HG02610 (cell line): ENCODE measurements at regions not wholly inside any gene's neighbourhood (a gene's known extent, or its start where the extent isn't known, plus 50 kb on each side); places are given as distances from the start of the nearest gene placed in this dataset.
"Not testable (repeated sequence)": the region's sequence is repeated elsewhere in the genome, so short reads cannot be mapped to it uniquely, and the experiment has no call there.

ENCODE experiments used
- ATAC-seq: cut with Tn5 transposase; IDR thresholded peaks from one replicate; pipeline ENCODE4 v1.9.1; 2021; ENCODE audit warnings: mild to moderate bottlenecking, moderate library complexity; ENCODE audit not compliant: unreplicated experiment

DNA sequence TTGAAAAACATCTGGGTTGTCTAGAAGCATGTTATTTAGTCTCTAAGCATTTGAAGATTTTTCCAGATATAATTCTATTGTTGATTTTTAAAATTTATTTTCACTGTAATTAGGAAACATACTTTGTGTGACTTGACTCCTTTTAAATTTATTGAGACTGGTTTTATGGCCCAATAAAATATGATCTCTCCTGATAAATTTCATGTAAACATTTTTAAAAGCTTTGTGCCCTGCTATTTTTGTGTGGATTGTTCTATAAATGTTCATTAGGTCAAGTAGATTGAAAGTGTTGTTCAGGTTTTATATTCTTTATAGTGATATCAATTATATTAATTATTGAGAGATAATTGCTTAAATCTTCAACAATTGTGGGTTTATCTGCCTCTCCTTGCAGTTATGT, 105.4 kb downstream of the RFX6 start:
- no peak for ATAC-seq

- no peak for ATAC-seq
These were observed 106.3 kb downstream of the RFX6 start for GRCh38 chr6:116983375-116983774.

DNA sequence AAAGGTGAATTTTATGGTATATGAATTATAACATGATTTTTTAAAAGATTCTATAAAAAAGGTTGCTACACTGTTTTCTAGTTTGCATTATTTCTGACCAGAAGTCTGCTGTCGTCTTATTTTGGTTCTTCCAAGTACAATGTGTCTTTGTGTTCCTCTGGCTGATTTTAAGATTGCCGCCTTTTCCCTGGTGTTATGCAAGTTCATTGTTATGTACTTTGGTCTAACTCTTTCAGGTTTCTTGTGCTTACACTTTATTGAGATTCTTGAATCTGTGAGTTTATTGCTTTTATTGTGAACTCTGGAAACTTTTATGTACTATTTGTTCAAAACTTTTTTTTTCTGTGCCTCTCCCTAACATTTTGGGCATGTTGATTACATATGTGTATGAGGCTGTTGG, 109.8 kb downstream of the RFX6 start:
- ATAC-seq: no peak

GRCh38 chr6:116990679-116991078, 113.6 kb downstream of the RFX6 start:
- no peak for ATAC-seq

DNA sequence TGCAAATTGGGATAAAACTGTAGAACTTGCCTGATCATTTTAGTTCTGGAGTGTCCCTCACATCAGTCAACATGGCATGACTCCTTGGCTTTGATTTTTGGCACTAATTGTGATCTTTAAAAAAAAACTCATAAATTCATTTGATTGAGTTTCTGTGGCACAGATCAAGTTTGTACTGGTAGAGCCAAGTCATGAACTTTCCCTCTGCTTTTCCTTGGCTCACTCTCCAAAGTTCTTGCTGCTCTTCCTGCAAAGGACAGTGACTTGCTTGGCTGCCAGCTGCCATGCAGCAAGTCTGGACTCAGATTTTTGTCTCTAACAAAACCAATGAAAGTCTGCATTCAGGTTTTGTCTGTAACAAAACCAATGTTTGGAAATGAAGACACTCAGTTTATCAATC, 115.5 kb downstream of the RFX6 start:
- ATAC-seq: no peak

- ATAC-seq: no peak
These were observed 117.4 kb downstream of the RFX6 start for GRCh38 chr6:116994447-116994846.

DNA sequence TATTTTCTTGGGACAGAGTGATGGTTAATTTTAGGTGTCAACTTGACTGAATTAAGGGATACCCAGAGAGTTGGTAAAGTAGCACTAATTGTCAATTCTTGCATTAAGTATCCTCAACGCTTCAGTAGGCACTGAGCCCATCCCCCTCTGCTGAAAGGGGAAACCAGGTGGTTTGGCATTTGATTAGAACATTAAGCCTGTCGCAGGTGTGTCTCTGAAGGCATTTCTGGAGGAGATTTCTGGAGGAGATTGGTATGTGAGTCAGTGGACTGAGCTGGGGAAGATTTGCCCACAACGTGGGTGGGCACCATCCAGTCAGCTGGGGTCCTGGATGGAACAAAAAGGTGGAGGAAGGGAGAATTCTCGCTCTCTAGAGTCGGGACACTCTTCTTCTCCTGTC, 119.8 kb downstream of the RFX6 start:
- no peak for ATAC-seq

DNA sequence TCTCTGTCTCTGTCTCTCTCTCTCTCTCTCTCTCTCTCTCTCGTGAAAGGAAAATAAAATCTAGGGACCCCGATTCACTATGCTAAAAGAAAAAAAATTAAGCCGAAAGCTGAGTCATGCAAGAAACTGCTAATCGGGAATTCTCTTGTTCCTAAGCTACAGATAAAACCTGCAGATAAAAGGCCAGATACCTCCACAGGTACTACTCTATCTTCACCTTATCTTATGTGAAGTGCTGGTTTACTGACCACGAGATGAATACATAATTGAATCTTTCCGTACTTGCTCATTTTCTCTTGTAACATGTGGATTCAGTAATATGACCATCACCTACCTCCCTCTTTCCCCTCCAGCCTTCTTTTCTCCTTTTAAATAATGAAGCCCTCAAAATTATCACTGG, 120.5 kb downstream of the RFX6 start:
- no peak for ATAC-seq

- ATAC-seq: no peak
These were observed 130.6 kb downstream of the RFX6 start for GRCh38 chr6:117007659-117008058.

DNA sequence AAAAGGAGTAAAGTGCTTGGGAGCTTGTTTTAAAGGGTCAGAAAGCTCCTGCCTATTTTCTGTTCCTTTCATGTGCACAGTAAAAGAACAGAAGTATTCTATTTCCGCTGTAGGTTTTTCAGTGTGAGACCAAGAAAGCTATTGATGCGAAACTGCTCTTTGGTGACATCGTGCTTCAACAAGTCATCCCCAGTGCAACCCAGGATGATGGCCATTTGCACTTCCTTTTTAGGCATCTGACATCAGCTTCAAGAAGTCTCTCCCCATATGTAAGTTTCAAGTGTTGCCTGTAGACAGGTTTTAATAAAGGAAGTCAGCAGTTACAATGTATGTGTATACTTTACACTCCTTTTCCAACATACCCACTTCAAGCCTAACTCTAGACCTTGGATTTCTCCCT, 131.6 kb downstream of the RFX6 start:
- ATAC-seq: peak; percentile 72

GRCh38 chr6:117014641-117015473, 137.8 kb downstream of the RFX6 start:
- not testable (repeated sequence) for ATAC-seq

- not testable (repeated sequence) for ATAC-seq
These were observed 138.4 kb downstream of the RFX6 start for GRCh38 chr6:117015474-117015804.

- no peak for ATAC-seq
These were observed 141.7 kb downstream of the RFX6 start for GRCh38 chr6:117018771-117019170.

DNA sequence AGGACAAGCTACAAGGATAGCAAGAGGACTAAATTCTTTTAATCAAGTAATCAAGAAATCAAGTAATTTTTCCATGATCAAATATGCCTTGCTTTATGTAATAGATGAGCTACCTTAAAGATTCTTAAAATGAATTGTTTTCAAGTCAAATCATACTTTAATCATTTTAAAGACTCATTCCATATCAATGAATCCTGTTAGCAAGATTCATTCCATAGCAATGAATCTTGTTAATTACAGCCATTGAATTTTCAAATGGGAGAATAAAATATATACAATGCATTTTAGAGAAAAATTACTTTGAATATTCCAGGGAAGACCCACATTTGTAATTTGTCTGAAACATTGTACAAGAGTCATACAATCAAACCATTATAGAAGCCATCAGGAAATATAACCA, 145.7 kb downstream of the RFX6 start:
- no peak for ATAC-seq

- no peak for ATAC-seq
These were observed 148.3 kb downstream of the RFX6 start for GRCh38 chr6:117025310-117025709.

- no peak for ATAC-seq
These were observed 151.2 kb downstream of the RFX6 start for GRCh38 chr6:117028256-117028655.

DNA sequence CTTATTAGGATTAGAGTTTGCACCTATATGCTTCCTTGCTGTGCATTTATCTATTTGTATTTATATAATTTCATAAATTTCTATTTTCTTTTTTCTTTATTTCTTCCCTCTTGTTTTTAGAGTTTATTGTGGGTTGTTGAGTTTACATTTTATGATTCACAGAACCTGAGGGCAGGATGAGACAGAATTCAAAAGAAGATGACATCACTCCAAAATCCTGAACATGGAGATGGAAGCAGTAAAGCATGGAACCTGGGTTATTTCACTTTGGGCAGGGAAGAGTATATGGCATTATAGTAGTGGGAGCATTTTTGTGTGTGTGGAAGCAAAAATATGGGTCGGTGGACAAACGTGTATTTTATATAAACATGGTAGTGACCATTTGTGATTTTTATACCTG, 157.5 kb downstream of the RFX6 start:
- ATAC-seq: no peak

DNA sequence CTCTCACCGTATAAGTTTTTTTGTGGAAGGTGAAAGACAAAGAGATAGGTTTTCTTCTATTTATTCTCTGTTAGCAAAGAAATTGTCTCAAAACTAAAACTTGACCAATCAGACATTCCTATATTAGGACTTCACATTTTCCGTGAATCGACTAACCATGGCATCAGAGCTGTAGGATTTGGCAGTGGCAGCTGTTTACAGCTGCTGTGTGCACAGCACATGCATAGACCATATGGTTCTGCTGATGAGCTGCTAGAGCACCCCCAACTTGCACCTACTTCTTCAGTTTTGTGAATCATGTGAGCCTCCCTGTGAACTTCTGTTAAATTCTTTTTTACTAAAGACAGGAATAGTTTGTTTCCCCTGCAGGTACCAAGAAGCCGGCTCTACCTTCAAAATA, 157.9 kb downstream of the RFX6 start:
- ATAC-seq: no peak

- ATAC-seq: no peak
These were observed 173.3 kb downstream of the RFX6 start for GRCh38 chr6:117050301-117050700.

DNA sequence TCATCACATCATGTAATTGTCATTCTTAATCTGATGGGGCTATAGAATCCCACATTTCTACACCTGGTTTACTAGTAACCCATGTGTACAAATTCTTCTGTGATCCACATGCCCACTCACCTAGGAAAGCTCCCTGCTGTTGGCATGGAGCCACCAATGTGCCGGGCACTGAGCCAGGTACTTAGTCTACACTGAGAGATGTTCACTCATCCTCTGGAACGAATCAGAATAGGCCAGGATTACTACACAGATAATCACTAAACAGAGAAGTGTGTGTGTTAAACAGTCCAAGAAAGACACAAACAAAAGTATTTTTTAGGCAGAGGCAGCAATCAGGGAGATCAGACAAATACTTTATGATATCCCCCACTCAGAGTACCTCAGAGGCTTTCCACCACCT, 193.2 kb upstream of the VGLL2 start:
- no peak for ATAC-seq

DNA sequence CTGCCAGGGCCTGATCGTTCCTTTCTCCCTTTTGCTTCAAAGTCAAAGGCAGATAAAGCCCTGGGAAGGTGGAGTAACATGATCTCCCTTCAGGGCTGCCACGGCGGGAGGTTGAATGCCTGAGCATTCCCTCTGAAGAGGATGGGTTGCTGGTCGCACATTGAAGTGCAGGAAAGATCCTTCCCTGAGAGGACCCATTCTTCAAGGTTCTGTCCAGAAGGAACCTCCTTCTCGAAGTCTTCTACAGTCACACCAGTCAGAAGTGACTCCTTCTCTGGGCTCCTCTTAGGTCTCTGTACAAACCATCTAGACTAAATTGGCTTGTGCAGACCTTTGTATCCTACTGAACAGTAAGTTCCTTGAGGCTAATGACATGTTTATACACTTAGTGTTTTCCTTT, 192.6 kb upstream of the VGLL2 start:
- no peak for ATAC-seq

DNA sequence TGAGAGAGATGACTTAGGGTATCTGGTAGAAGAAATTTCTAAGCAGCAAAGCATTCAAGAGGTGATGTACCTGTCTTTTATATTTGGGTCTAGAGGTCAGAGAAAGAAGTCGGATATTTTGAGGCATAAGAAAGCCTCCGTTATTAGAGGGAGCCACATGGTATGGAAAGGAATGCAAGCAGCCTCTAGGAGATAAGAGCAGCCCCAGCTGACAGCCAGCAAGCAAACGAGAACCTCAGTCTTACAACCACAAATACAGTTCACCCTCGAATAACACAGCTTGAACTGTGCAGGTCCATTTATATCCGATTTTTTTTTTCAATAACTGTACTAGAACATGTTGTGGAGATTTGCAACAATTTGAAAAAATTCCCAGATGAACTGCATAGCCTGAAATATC, 190.7 kb upstream of the VGLL2 start:
- ATAC-seq: no peak

- no peak for ATAC-seq
These were observed 190.1 kb upstream of the VGLL2 start for GRCh38 chr6:117075218-117075617.
